ENCODE measurements at regions not wholly inside any gene's neighbourhood (a gene's known extent, or its start where the extent isn't known, plus 50 kb on each side); places are given as distances from the start of the nearest gene placed in this dataset.

- Mint-ChIP-seq H3K27ac (no peak overlapping the region), H3K4me3 (no peak overlapping the region), H3K27me3 (ENCODE audit: low read depth) (peaks cover 7% of the 10 kb centered on the region), H3K9me3 (peaks cover 35 to 42% of the 10 kb centered on the region in 2 experiments), H3K36me3 (ENCODE audit: insufficient read depth in 1 of 3, low read depth in 3 of 3) (peaks cover 0 to 20% (median 7%) of the 10 kb centered on the region in 3 experiments; a peak in 4 of 7 replicates), H3K4me1 (peaks cover 13 to 16% of the 10 kb centered on the region in 2 experiments)
- Histone ChIP-seq H4K5ac (ENCODE audit: insufficient read length, low read depth, low read length) (no peak overlapping the region), H3K4me1 (ENCODE audit: insufficient read depth, low read length) (peaks cover 5% of the 10 kb centered on the region; the same call in 1 of the 2 replicates), H2AFZ (ENCODE audit: low read length) (no peak overlapping the region), H4K8ac (replicated peaks; ENCODE audit: insufficient read length, low read depth, low read length) (no peak overlapping the region), H3K9me3 (ENCODE audit: control insufficient read depth, low read depth, low read length) (peaks cover 2% of the 10 kb centered on the region), H3K79me2 (ENCODE audit: insufficient read depth, low read length) (no peaks in the 10 kb centered on the region), H3K18ac (ENCODE audit: insufficient read length, low read depth, low read length) (no peak overlapping the region), H2BK20ac (ENCODE audit: low read depth, low read length, poor library complexity, severe bottlenecking) (no peak overlapping the region), H4K20me1 (ENCODE audit: control insufficient read depth, insufficient read depth, insufficient read length) (no peaks in the 10 kb centered on the region), H3T11ph (ENCODE audit: low read length) (no peak overlapping the region), H2AK5ac (ENCODE audit: insufficient read length, low read length) (no peak overlapping the region), H3K23ac (ENCODE audit: insufficient read length, low read depth, low read length) (no peak overlapping the region), H2BK5ac (ENCODE audit: insufficient read length, low read length) (no peak overlapping the region), H3K14ac (ENCODE audit: insufficient read depth, low read length) (no peak overlapping the region), H3K9ac (ENCODE audit: extremely low read depth, insufficient read length, low read length) (no peak overlapping the region), H3K27me3 (ENCODE audit: insufficient read depth, low read length) (no peaks in the 10 kb centered on the region), H3K79me1 (ENCODE audit: insufficient read depth, low read depth, low read length, poor library complexity, severe bottlenecking) (no peaks in the 10 kb centered on the region), H2BK12ac (ENCODE audit: insufficient read length, low read depth, low read length) (no peak overlapping the region), H3K56ac (ENCODE audit: insufficient read length, low read depth, low read length) (no peak overlapping the region), H3K4me2 (ENCODE audit: insufficient read depth, insufficient read length, low read length) (no peak overlapping the region), H3K27ac (ENCODE audit: insufficient read length, low read depth, low read length) (no peak overlapping the region), H3K4ac (ENCODE audit: low read depth, low read length) (no peak overlapping the region), H2BK120ac (ENCODE audit: low read depth, low read length, poor library complexity, severe bottlenecking) (no peak overlapping the region), H4K91ac (ENCODE audit: insufficient read length, low read depth, low read length) (no peak overlapping the region), H2BK15ac (ENCODE audit: low read depth, low read length) (no peak overlapping the region), H3K23me2 (ENCODE audit: insufficient read length, low read depth, low read length, poor library complexity, severe bottlenecking) (no peaks in the 10 kb centered on the region)
- no peak for TF ChIP-seq CTCF (conservative IDR thresholded peaks at IDR 0.05)
- peak; percentile 12 for DNase-seq
- WGBS (ENCODE audit: extremely low coverage, insufficient read length, low lambda C conversion rate): no CpG with 5 or more reads among the region's 11 CpGs
These were observed 115.7 kb upstream of the PPP2R2D start for GRCh38 chr10:131785121-131785460.
